ENCODE measurements at regions not wholly inside any gene's neighbourhood (a gene's known extent, or its start where the extent isn't known, plus 50 kb on each side); places are given as distances from the start of the nearest gene placed in this dataset.

GRCh38 chr11:111104185-111104584 is 141.3 kb upstream of the POU2AF2 start:
- no peaks in the 10 kb centered on the region for H3K27me3 ChIP-seq
- TF ChIP-seq POLR2A (IDR thresholded peaks at IDR 0.05) = no peak
- no peak for TF ChIP-seq CTCF (IDR thresholded peaks at IDR 0.05)
- no peaks in the 10 kb centered on the region for H3K4me1 ChIP-seq (replicated peaks in 1 of 2)
- H3K27ac ChIP-seq = no peak overlapping the region
- intact Hi-C loops (cut with DNase I) = no loop called here
- no peaks in the 10 kb centered on the region for H3K9me3 ChIP-seq (replicated peaks in 1 of 3)
- no peak for DNase-seq
- no peaks in the 10 kb centered on the region for H3K36me3 ChIP-seq (replicated peaks in 1 of 2)
- no peak overlapping the region for H3K4me3 ChIP-seq

GRCh38 chr11:111101881-111102280 is 143.6 kb upstream of the POU2AF2 start:
- no peaks in the 10 kb centered on the region for H3K27me3 ChIP-seq
- TF ChIP-seq CTCF (IDR thresholded peaks at IDR 0.05) (no peak), POLR2A (IDR thresholded peaks at IDR 0.05) (no peak)
- WGBS, 4 donors = 40 to 64% (median 60%) methylated on average over 3 of the region's 3 CpGs

GRCh38 chr11:111099028-111099713 is 146.4 kb upstream of the POU2AF2 start:
- Histone ChIP-seq H3K4me3 (no peak overlapping the region), H3K36me3 (replicated peaks in 1 of 2) (no peaks in the 10 kb centered on the region), H3K27ac (no peak overlapping the region), H3K27me3 (no peaks in the 10 kb centered on the region), H3K9me3 (replicated peaks in 1 of 3) (no peaks in the 10 kb centered on the region), H3K4me1 (replicated peaks in 1 of 2) (no peaks in the 10 kb centered on the region)
- DNase-seq = no peak
- TF ChIP-seq CTCF (IDR thresholded peaks at IDR 0.05) = no peak
- TF ChIP-seq POLR2A (IDR thresholded peaks at IDR 0.05) = no peak
- 71 to 72% (median 72%) methylated on average over 2 of the region's 2 CpGs for WGBS, 4 donors
- intact Hi-C loops (cut with DNase I) = no loop called here

More at GRCh38 chr11:111101881-111102280, 143.6 kb upstream of the POU2AF2 start:
- Histone ChIP-seq H3K9me3 (replicated peaks in 1 of 3) (no peaks in the 10 kb centered on the region), H3K36me3 (replicated peaks in 1 of 2) (no peaks in the 10 kb centered on the region), H3K4me3 (no peak overlapping the region), H3K4me1 (replicated peaks in 1 of 2) (no peaks in the 10 kb centered on the region), H3K27ac (no peak overlapping the region)
- intact Hi-C loops (cut with DNase I) = no loop called here
- no peak for DNase-seq

GRCh38 chr11:111098091-111098490 is 147.4 kb upstream of the POU2AF2 start:
- intact Hi-C loops (cut with DNase I) = no loop called here
- no peak for DNase-seq
- H3K27ac ChIP-seq = no peak overlapping the region
- H3K36me3 ChIP-seq (replicated peaks in 1 of 2) = no peaks in the 10 kb centered on the region
- no peak overlapping the region for H3K4me3 ChIP-seq
- WGBS, 4 donors = 68 to 100% (median 93%) methylated on average over 1 of the region's 1 CpG
- no peaks in the 10 kb centered on the region for H3K4me1 ChIP-seq (replicated peaks in 1 of 2)
- TF ChIP-seq CTCF (IDR thresholded peaks at IDR 0.05) (no peak), POLR2A (IDR thresholded peaks at IDR 0.05) (no peak)
- H3K27me3 ChIP-seq = no peaks in the 10 kb centered on the region
- H3K9me3 ChIP-seq (replicated peaks in 1 of 3) = no peaks in the 10 kb centered on the region
